DND-41 (cell line): ENCODE measurements at regions not wholly inside any gene's neighbourhood (a gene's known extent, or its start where the extent isn't known, plus 50 kb on each side); places are given as distances from the start of the nearest gene placed in this dataset.

Source experiments
- ATAC-seq: fragments of 200-7000 bp; cut with Tn5 transposase; 3 replicates; pipeline ENCODE4 v1.9.1; 2021; ENCODE audit warnings: low read depth; ENCODE audit not compliant: insufficient read depth
- DNase-seq: peaks from one replicate; pipeline ENCODE4 v3.0.0-alpha.2; 2020
- H2AFZ ChIP-seq: 2 replicates; pipeline ENCODE4 v1.6.0; 2012; ENCODE audit warnings: low read depth, low read length
- H3K27ac ChIP-seq: 2 replicates; pipeline ENCODE4 v1.5.1; 2012; ENCODE audit warnings: low read length, inconsistent platforms
- H3K27me3 ChIP-seq: fragments of 200-600 bp; sonication (generic); 2 replicates; pipeline ENCODE4 v1.6.0; 2012; ENCODE audit warnings: low read length, mild to moderate bottlenecking, inconsistent platforms; ENCODE audit not compliant: insufficient read depth, poor library complexity
- H3K36me3 ChIP-seq: 2 replicates; pipeline ENCODE4 v1.5.1; 2012; ENCODE audit warnings: low read length, inconsistent platforms; ENCODE audit not compliant: insufficient read depth
- H3K4me1 ChIP-seq: 2 replicates; pipeline ENCODE4 v1.5.1; 2012; ENCODE audit warnings: mild to moderate bottlenecking, low read length; ENCODE audit not compliant: insufficient read depth
- H3K4me2 ChIP-seq: 2 replicates; pipeline ENCODE4 v1.6.0; 2012; ENCODE audit warnings: mild to moderate bottlenecking, moderate library complexity, low read length, inconsistent platforms; ENCODE audit not compliant: insufficient read depth
- H3K4me3 ChIP-seq, 2 experiments: fragments of 200-600 bp in 1 of 2; shearing (Covaris generic) in 1 of 2; 2 replicates each; pipeline ENCODE4 v1.5.1; 2012 to 2016; ENCODE audit warnings: inconsistent platforms in 2 of 2, low read length in 2 of 2, mild to moderate bottlenecking in 2 of 2, low read depth in 1 of 2, moderate library complexity in 1 of 2
- H3K79me2 ChIP-seq: 2 replicates; pipeline ENCODE4 v1.6.0; 2012; ENCODE audit warnings: low read length, inconsistent platforms; ENCODE audit not compliant: insufficient read depth
- H3K9ac ChIP-seq: 2 replicates; pipeline ENCODE4 v1.6.0; 2012; ENCODE audit warnings: low read depth, mild to moderate bottlenecking, inconsistent platforms, low read length, moderate library complexity
- H3K9me3 ChIP-seq: 2 replicates; pipeline ENCODE4 v1.5.1; 2012; ENCODE audit warnings: low read length, moderate library complexity, mild to moderate bottlenecking, inconsistent platforms; ENCODE audit not compliant: insufficient read depth, severe bottlenecking
- H4K20me1 ChIP-seq: 2 replicates; pipeline ENCODE4 v1.6.0; 2012; ENCODE audit warnings: low read length; ENCODE audit not compliant: insufficient read depth
- EZH2 ChIP-seq: IDR thresholded peaks from 3 replicates; pipeline ENCODE4 v1.6.1; 2012; ENCODE audit warnings: borderline replicate concordance, low read depth, mild to moderate bottlenecking, moderate library complexity, low read length, inconsistent platforms; ENCODE audit not compliant: severe bottlenecking
- TF ChIP-seq, protein P1 (sequence below): IDR thresholded peaks from 2 replicates; pipeline ENCODE4 v1.5.1; 2012; ENCODE audit warnings: borderline replicate concordance, low read length, moderate library complexity, mild to moderate bottlenecking; ENCODE audit not compliant: poor library complexity, severe bottlenecking; ENCODE audit errors: extremely low read depth

DNA sequence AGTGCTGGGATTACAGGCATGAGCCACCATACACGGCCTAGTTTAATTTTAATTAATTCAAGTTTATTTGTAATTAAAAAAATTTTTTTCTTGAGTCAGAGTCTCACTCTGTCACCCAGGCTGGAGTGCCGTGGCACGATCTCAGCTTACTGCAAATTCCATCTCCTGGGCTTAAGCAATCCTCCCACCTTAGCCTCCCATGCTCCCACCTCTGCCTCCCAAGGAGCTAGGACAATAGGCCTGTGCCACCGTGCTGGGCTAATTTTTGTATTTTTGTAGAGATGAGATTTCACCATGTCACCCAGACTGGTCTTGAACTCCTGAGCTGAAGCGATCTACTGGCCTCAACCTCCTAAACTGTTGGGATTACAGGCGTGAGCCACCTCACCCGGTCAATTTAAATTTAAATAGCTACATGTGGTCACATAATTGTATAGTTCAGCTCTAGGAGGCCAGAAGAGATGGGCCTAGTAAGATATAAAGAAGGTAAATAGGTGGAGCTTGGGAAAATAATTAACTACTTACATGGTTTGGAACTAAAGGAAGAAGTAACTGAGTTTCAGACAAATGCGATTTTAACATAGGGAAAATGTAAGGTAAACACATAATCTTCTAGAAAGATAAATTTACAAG is 220.0 kb upstream of the CITED2 start:
- no peak for DNase-seq
- H3K9me3 ChIP-seq, result no peaks in the 10 kb centered on the region
- H3K79me2 ChIP-seq, result no peaks in the 10 kb centered on the region
- no peak overlapping the region for H3K4me3 ChIP-seq
- H3K27ac ChIP-seq, result no peak overlapping the region
- no peak overlapping the region for H3K4me2 ChIP-seq
- no peak overlapping the region for H2AFZ ChIP-seq
- H3K4me1 ChIP-seq, result no peaks in the 10 kb centered on the region
- H3K27me3 ChIP-seq, result peaks cover 20% of the 10 kb centered on the region
- no peaks in the 10 kb centered on the region for H3K36me3 ChIP-seq
- no peak for ATAC-seq
- no peak overlapping the region for H3K9ac ChIP-seq
- no peaks in the 10 kb centered on the region for H4K20me1 ChIP-seq
- no peak for TF ChIP-seq EZH2
- TF ChIP-seq, protein P1, sequence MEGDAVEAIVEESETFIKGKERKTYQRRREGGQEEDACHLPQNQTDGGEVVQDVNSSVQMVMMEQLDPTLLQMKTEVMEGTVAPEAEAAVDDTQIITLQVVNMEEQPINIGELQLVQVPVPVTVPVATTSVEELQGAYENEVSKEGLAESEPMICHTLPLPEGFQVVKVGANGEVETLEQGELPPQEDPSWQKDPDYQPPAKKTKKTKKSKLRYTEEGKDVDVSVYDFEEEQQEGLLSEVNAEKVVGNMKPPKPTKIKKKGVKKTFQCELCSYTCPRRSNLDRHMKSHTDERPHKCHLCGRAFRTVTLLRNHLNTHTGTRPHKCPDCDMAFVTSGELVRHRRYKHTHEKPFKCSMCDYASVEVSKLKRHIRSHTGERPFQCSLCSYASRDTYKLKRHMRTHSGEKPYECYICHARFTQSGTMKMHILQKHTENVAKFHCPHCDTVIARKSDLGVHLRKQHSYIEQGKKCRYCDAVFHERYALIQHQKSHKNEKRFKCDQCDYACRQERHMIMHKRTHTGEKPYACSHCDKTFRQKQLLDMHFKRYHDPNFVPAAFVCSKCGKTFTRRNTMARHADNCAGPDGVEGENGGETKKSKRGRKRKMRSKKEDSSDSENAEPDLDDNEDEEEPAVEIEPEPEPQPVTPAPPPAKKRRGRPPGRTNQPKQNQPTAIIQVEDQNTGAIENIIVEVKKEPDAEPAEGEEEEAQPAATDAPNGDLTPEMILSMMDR, result no peak

DNA sequence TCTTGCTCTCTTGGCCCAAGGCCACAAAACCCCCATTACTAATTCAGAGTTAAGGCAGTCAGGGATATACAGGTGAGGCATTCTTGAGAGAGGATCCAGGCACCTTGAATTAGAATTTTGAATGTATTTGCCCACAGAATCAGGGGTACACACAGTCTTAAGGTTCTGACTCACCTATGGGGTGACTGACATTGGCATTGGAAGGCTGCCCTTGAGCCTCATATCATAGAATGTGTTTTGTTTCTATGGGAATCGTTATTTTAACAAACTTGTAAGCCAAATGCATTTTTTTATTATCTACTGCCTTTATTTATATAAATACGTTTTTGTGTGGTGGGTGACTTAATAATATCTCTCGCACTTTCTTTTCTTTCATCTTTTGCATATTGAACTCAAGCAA is 218.6 kb upstream of the CITED2 start:
- no peak overlapping the region for H3K4me2 ChIP-seq
- TF ChIP-seq EZH2, result no peak
- TF ChIP-seq, protein P1, result no peak
- H4K20me1 ChIP-seq, result no peaks in the 10 kb centered on the region
- peaks cover 25% of the 10 kb centered on the region for H3K27me3 ChIP-seq
- H3K36me3 ChIP-seq, result no peaks in the 10 kb centered on the region
- no peaks in the 10 kb centered on the region for H3K79me2 ChIP-seq
- H2AFZ ChIP-seq, result no peak overlapping the region
- no peaks in the 10 kb centered on the region for H3K4me1 ChIP-seq
- no peak overlapping the region for H3K27ac ChIP-seq
- no peak overlapping the region for H3K9ac ChIP-seq
- no peak overlapping the region for H3K4me3 ChIP-seq
- no peak for DNase-seq
- ATAC-seq, result no peak
- H3K9me3 ChIP-seq, result no peaks in the 10 kb centered on the region

DNA sequence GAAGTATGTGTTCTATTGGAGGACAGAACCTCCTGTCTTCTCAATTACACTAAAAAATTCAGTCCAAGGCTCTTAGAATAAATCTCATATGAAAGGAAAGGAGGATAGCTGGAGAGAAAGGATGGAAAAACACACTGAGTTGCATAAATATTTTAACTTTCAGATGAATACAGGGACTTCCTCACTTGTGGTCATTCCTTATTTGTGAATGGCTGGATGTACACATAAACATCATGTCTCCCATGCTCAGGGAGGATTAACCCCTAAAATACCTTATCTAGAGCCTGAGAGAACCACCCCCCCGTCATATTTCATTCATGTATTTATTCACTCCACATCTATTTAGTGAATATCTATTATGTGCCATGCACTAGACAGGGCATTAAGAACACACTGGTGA is 217.6 kb upstream of the CITED2 start:
- TF ChIP-seq, protein P1, result no peak
- H3K79me2 ChIP-seq, result no peaks in the 10 kb centered on the region
- no peaks in the 10 kb centered on the region for H4K20me1 ChIP-seq
- H3K36me3 ChIP-seq, result no peaks in the 10 kb centered on the region
- H3K4me2 ChIP-seq, result no peak overlapping the region
- no peaks in the 10 kb centered on the region for H3K4me1 ChIP-seq
- H2AFZ ChIP-seq, result no peak overlapping the region
- H3K27ac ChIP-seq, result no peak overlapping the region
- DNase-seq (no peak), ATAC-seq (no peak)
- H3K9me3 ChIP-seq, result no peaks in the 10 kb centered on the region
- no peak overlapping the region for H3K4me3 ChIP-seq
- H3K27me3 ChIP-seq, result peaks cover 28% of the 10 kb centered on the region
- no peak overlapping the region for H3K9ac ChIP-seq
